HEK293 (cell line): ENCODE measurements at regions not wholly inside any gene's neighbourhood (a gene's known extent, or its start where the extent isn't known, plus 50 kb on each side); places are given as distances from the start of the nearest gene placed in this dataset.

Experiments
- CTCF ChIA-PET: fragments of 350-600 bp; formaldehyde crosslinking; extraction: SDS; loops from one replicate; lab custom pipeline; 2021; ENCODE audit warnings: antibody characterized with exemption; lab: Yijun Ruan, JAX
- POLR2A ChIA-PET: fragments of 300-600 bp; formaldehyde crosslinking; extraction: SDS; loops from one replicate; lab custom pipeline; 2020; ENCODE audit warnings: antibody characterized with exemption, inconsistent platforms; lab: Yijun Ruan, JAX
- H3K27ac ChIP-seq: fragments of 200-500 bp; sonication (Bioruptor generic); 2 replicates; pipeline ENCODE4 v1.5.1; 2014; ENCODE audit warnings: low read depth, low read length, control low read depth, inconsistent platforms; ENCODE audit errors: extremely low read depth
- H3K36me3 ChIP-seq, 2 experiments: fragments of 200-500 bp in 1 of 2; sonication (Bioruptor generic) in 1 of 2; 1 replicate in 1 of 2; 2 replicates in 1 of 2; pipeline ENCODE4 v1.5.1; 2014 to 2017; ENCODE audit warnings: inconsistent platforms in 2 of 2, low read length in 2 of 2; ENCODE audit not compliant: control insufficient read depth in 2 of 2, insufficient read depth in 1 of 2
- H3K4me1 ChIP-seq: fragments of 200-500 bp; sonication (Bioruptor generic); 2 replicates; pipeline ENCODE4 v1.5.1; 2014; ENCODE audit warnings: mild to moderate bottlenecking, low read length, inconsistent platforms; ENCODE audit not compliant: control insufficient read depth, insufficient read depth
- H3K4me3 ChIP-seq: 2 replicates; pipeline ENCODE4 v1.5.1; 2011; ENCODE audit warnings: low read depth, mild to moderate bottlenecking, control low read depth, low read length, moderate library complexity
- H3K9me3 ChIP-seq: fragments of 200-500 bp; sonication (Bioruptor generic); 2 replicates; pipeline ENCODE4 v1.5.1; 2014; ENCODE audit warnings: low read depth, low read length, inconsistent platforms; ENCODE audit not compliant: control insufficient read depth, insufficient read depth
- EGR2 ChIP-seq: fragments of 450-650 bp; formaldehyde crosslinking; IDR thresholded peaks from 2 replicates; pipeline ENCODE4 v1.5.1; 2016; ENCODE audit warnings: low read depth, missing biosample characterization, missing genetic modification characterization
- GLI2 ChIP-seq: fragments of 450-650 bp; formaldehyde crosslinking; IDR thresholded peaks from 2 replicates; pipeline ENCODE4; 2017; ENCODE audit warnings: missing biosample characterization, missing genetic modification characterization, low read depth, borderline replicate concordance
- KLF9 ChIP-seq: fragments of 450-650 bp; formaldehyde crosslinking; IDR thresholded peaks from 2 replicates; pipeline ENCODE4 v1.5.1; 2016; ENCODE audit warnings: missing biosample characterization, missing genetic modification characterization, low read depth
- ZBTB17 ChIP-seq: fragments of 450-650 bp; formaldehyde crosslinking; IDR thresholded peaks from 2 replicates; pipeline ENCODE4 v1.5.1; 2016; ENCODE audit warnings: missing biosample characterization, missing genetic modification characterization
- ZBTB20 ChIP-seq: fragments of 450-650 bp; formaldehyde crosslinking; IDR thresholded peaks from 2 replicates; pipeline ENCODE4 v1.5.1; 2016; ENCODE audit warnings: missing biosample characterization, missing genetic modification characterization
- ZBTB26 ChIP-seq: fragments of 450-650 bp; formaldehyde crosslinking; optimal IDR thresholded peaks from 2 replicates; pipeline ENCODE3; 2016; ENCODE audit warnings: missing biosample characterization, mild to moderate bottlenecking, missing genetic modification characterization
- ZNF146 ChIP-seq: fragments of 450-650 bp; formaldehyde crosslinking; IDR thresholded peaks from 2 replicates; pipeline ENCODE4 v1.5.1; 2016; ENCODE audit warnings: missing biosample characterization, missing genetic modification characterization
- ZNF169 ChIP-seq: fragments of 450-650 bp; formaldehyde crosslinking; IDR thresholded peaks from 2 replicates; pipeline ENCODE4 v1.5.1; 2016; ENCODE audit warnings: missing biosample characterization, missing genetic modification characterization
- ZNF184 ChIP-seq: fragments of 450-650 bp; IDR thresholded peaks from 2 replicates; pipeline ENCODE4 v1.5.1; 2018; ENCODE audit warnings: missing biosample characterization, mild to moderate bottlenecking, missing genetic modification characterization
- ZNF302 ChIP-seq: fragments of 450-650 bp; formaldehyde crosslinking; IDR thresholded peaks from 2 replicates; pipeline ENCODE4 v1.5.1; 2016; ENCODE audit warnings: missing biosample characterization, missing genetic modification characterization, low read depth
- ZNF335 ChIP-seq: fragments of 450-650 bp; formaldehyde crosslinking; conservative IDR thresholded peaks from 2 replicates; pipeline ENCODE4 v1.5.1; 2016; ENCODE audit warnings: missing biosample characterization, missing genetic modification characterization
- ZNF341 ChIP-seq: fragments of 450-650 bp; formaldehyde crosslinking; IDR thresholded peaks from 2 replicates; pipeline ENCODE4; 2016; ENCODE audit warnings: low read depth, missing biosample characterization, missing genetic modification characterization
- ZNF521 ChIP-seq: fragments of 450-650 bp; formaldehyde crosslinking; IDR thresholded peaks from 2 replicates; pipeline ENCODE4 v1.5.1; 2017; ENCODE audit warnings: missing biosample characterization, mild to moderate bottlenecking, missing genetic modification characterization
- ZNF544 ChIP-seq: fragments of 450-650 bp; formaldehyde crosslinking; IDR thresholded peaks from 2 replicates; pipeline ENCODE4 v1.5.0; 2017; ENCODE audit warnings: missing biosample characterization, missing genetic modification characterization
- ZNF654 ChIP-seq: fragments of 450-650 bp; formaldehyde crosslinking; IDR thresholded peaks from 2 replicates; pipeline ENCODE4 v1.5.1; 2016; ENCODE audit warnings: low read depth, missing biosample characterization, missing genetic modification characterization
- TF ChIP-seq, protein P1 (sequence below): fragments of 450-650 bp; formaldehyde crosslinking; IDR thresholded peaks from 2 replicates; pipeline ENCODE4 v1.5.1; 2017; ENCODE audit warnings: missing biosample characterization, missing genetic modification characterization
- TF ChIP-seq, protein P2 (sequence below): fragments of 450-650 bp; formaldehyde crosslinking; conservative IDR thresholded peaks from 2 replicates; pipeline ENCODE4 v1.5.1; 2016; ENCODE audit warnings: low read depth, missing biosample characterization, missing genetic modification characterization

- TF ChIP-seq, protein P1, sequence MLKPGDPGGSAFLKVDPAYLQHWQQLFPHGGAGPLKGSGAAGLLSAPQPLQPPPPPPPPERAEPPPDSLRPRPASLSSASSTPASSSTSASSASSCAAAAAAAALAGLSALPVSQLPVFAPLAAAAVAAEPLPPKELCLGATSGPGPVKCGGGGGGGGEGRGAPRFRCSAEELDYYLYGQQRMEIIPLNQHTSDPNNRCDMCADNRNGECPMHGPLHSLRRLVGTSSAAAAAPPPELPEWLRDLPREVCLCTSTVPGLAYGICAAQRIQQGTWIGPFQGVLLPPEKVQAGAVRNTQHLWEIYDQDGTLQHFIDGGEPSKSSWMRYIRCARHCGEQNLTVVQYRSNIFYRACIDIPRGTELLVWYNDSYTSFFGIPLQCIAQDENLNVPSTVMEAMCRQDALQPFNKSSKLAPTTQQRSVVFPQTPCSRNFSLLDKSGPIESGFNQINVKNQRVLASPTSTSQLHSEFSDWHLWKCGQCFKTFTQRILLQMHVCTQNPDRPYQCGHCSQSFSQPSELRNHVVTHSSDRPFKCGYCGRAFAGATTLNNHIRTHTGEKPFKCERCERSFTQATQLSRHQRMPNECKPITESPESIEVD (tag by site-specific recombination) = no peak
- TF ChIP-seq EGR2 (tag by site-specific recombination) (no peak), ZNF521 (no peak), KLF9 (tag by site-specific recombination) (no peak)
- TF ChIP-seq, all 188 proteins: peak for 0
These were observed 532.5 kb upstream of the KCNMB2 start (continued) for GRCh38 chr3:178003756-178004155.

DNA sequence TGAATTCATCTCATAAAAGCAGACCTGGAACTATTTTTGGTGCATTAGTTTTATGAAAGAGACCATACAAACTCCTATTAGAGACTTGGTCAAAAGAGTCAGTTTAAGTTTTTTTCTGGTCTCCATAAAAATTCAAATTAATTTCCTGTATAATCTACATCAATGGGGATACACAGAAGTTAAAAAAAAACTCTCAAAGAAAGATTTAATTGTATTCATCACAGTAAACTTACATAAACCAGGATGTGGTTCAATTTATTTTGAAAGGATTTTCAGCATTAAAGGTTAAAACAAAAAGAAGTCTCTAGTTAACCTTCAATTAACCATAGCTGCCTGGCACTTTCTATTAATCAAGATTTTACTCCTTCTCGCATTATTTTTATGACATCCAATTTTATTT, 530.3 kb upstream of the KCNMB2 start:
- H3K4me1 ChIP-seq = no peaks in the 10 kb centered on the region
- no peak overlapping the region for H3K27ac ChIP-seq
- TF ChIP-seq ZNF302 (no peak), ZNF146 (tag by site-specific recombination) (no peak), ZNF654 (tag by site-specific recombination) (no peak), ZBTB26 (tag by site-specific recombination) (no peak), ZBTB17 (tag by site-specific recombination) (no peak), ZNF169 (no peak)
- TF ChIP-seq, protein P2, sequence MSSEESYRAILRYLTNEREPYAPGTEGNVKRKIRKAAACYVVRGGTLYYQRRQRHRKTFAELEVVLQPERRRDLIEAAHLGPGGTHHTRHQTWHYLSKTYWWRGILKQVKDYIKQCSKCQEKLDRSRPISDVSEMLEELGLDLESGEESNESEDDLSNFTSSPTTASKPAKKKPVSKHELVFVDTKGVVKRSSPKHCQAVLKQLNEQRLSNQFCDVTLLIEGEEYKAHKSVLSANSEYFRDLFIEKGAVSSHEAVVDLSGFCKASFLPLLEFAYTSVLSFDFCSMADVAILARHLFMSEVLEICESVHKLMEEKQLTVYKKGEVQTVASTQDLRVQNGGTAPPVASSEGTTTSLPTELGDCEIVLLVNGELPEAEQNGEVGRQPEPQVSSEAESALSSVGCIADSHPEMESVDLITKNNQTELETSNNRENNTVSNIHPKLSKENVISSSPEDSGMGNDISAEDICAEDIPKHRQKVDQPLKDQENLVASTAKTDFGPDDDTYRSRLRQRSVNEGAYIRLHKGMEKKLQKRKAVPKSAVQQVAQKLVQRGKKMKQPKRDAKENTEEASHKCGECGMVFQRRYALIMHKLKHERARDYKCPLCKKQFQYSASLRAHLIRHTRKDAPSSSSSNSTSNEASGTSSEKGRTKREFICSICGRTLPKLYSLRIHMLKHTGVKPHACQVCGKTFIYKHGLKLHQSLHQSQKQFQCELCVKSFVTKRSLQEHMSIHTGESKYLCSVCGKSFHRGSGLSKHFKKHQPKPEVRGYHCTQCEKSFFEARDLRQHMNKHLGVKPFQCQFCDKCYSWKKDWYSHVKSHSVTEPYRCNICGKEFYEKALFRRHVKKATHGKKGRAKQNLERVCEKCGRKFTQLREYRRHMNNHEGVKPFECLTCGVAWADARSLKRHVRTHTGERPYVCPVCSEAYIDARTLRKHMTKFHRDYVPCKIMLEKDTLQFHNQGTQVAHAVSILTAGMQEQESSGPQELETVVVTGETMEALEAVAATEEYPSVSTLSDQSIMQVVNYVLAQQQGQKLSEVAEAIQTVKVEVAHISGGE (tag by site-specific recombination) = no peak
- H3K9me3 ChIP-seq = no peaks in the 10 kb centered on the region
- CTCF ChIA-PET = interaction anchor here (0.6 kb wide), 1 partner anchor 233 kb away, joined by 7 read pairs; no protein-coding TSS in a partner anchor
- H3K36me3 ChIP-seq = no peaks in the 10 kb centered on the region
- POLR2A ChIA-PET = no interaction called here
- H3K4me3 ChIP-seq = no peak overlapping the region

- Histone ChIP-seq H3K4me1 (no peaks in the 10 kb centered on the region), H3K27ac (no peak overlapping the region), H3K36me3 (no peaks in the 10 kb centered on the region), H3K9me3 (no peaks in the 10 kb centered on the region), H3K4me3 (no peak overlapping the region)
- ChIA-PET POLR2A (no interaction called here), CTCF (no interaction called here)
- TF ChIP-seq ZBTB20 (tag by site-specific recombination) (no peak), ZNF544 (tag by site-specific recombination) (no peak), ZNF335 (tag by site-specific recombination) (no peak), GLI2 (no peak), ZNF184 (tag by site-specific recombination) (no peak), ZNF341 (tag by site-specific recombination) (no peak)
These were observed 525.9 kb upstream of the KCNMB2 start for GRCh38 chr3:178010306-178010705.
